Stimulated activated effector memory CD8-positive, alpha-beta T cell treated with anti-CD3 and anti-CD28 coated beads, Interleukin-12 subunit alpha, Interleukin-12 subunit beta, amount 100 ng/mL, for 72 hours (primary cell): ENCODE measurements at regions not wholly inside any gene's neighbourhood (a gene's known extent, or its start where the extent isn't known, plus 50 kb on each side); places are given as distances from the start of the nearest gene placed in this dataset.

Experiments
- ATAC-seq: fragments of 150-1000 bp; cut with Tn5 transposase; 2 replicates; pipeline ENCODE4 v1.10.0; 2021
- DNase-seq, 2 donors: peaks; one replicate each; pipeline ENCODE4 v3.0.0; 2021 to 2022; ENCODE audit warnings: low spot score in 2 of 2
- H3K27ac Mint-ChIP-seq: one replicate; pipeline ENCODE4 v1.8.0; 2022; ENCODE audit warnings: mild to moderate bottlenecking, mixed read lengths
- H3K36me3 Mint-ChIP-seq: one replicate; pipeline ENCODE4 v1.8.0; 2022; ENCODE audit warnings: mild to moderate bottlenecking, mixed read lengths
- H3K4me1 Mint-ChIP-seq: one replicate; pipeline ENCODE4 v1.8.0; 2022; ENCODE audit warnings: mixed read lengths
- H3K4me3 Mint-ChIP-seq: one replicate; pipeline ENCODE4 v1.8.0; 2022; ENCODE audit warnings: mild to moderate bottlenecking, mixed read lengths
- H3K9me3 Mint-ChIP-seq: one replicate; pipeline ENCODE4 v1.8.0; 2022; ENCODE audit warnings: mixed read lengths

GRCh38 chr2:105617631-105618350 lies 126.9 kb upstream of the NCK2 start:
- no peak for DNase-seq
- Mint-ChIP-seq H3K4me3 (no peak overlapping the region), H3K36me3 (no peaks in the 10 kb centered on the region), H3K27ac (no peak overlapping the region), H3K4me1 (peaks cover 4% of the 10 kb centered on the region), H3K9me3 (no peaks in the 10 kb centered on the region)
- ATAC-seq: no peak

DNA sequence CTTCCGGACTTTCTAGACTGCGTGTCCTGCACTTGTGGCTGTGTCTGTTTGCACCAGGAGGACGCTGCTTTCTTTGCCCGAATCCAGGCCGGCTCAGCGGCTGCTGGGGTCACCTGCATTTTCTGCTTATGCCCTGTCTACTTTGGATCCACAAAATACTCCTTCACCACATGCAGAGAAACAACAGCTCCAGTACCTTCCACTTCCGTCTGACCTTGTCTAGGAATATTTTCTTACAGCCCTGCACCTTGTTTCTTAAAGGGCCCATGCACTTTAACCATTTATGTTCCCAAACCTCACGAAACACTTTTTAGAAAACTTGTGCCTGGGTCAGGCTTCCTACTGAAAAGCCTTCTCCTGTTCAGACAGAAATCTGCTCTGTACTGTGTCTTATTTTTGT lies 129.4 kb upstream of the NCK2 start:
- H3K9me3 Mint-ChIP-seq: no peaks in the 10 kb centered on the region
- H3K36me3 Mint-ChIP-seq: no peaks in the 10 kb centered on the region
- no peak for DNase-seq
- H3K4me1 Mint-ChIP-seq: peaks cover 4% of the 10 kb centered on the region
- no peak for ATAC-seq
- H3K4me3 Mint-ChIP-seq: no peak overlapping the region
- H3K27ac Mint-ChIP-seq: no peak overlapping the region

- Mint-ChIP-seq H3K9me3 (no peaks in the 10 kb centered on the region), H3K27ac (no peak overlapping the region), H3K36me3 (no peaks in the 10 kb centered on the region), H3K4me3 (no peak overlapping the region), H3K4me1 (peaks cover 6% of the 10 kb centered on the region)
- ATAC-seq (no peak), DNase-seq (no peak)
Measured at GRCh38 chr2:105611811-105612424, 132.8 kb upstream of the NCK2 start.

DNA sequence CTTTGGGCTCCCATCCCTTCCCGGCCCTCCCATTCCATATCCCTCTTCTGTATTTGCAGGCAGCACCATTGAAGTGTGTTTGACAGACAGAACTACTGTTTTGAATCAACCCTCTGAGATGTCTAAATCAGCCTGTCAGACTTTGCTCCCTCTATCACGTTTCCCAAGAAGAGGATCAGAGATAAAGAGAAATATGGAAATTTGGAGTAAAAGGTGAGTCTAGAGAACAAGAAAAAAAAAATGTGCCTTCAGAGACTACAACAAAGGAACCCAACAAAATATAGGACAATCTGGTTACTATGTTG lies 133.4 kb upstream of the NCK2 start:
- ATAC-seq (no peak), DNase-seq (no peak)
- no peak overlapping the region for H3K4me3 Mint-ChIP-seq
- H3K4me1 Mint-ChIP-seq: peaks cover 6% of the 10 kb centered on the region
- no peaks in the 10 kb centered on the region for H3K9me3 Mint-ChIP-seq
- no peaks in the 10 kb centered on the region for H3K36me3 Mint-ChIP-seq
- H3K27ac Mint-ChIP-seq: no peak overlapping the region

DNA sequence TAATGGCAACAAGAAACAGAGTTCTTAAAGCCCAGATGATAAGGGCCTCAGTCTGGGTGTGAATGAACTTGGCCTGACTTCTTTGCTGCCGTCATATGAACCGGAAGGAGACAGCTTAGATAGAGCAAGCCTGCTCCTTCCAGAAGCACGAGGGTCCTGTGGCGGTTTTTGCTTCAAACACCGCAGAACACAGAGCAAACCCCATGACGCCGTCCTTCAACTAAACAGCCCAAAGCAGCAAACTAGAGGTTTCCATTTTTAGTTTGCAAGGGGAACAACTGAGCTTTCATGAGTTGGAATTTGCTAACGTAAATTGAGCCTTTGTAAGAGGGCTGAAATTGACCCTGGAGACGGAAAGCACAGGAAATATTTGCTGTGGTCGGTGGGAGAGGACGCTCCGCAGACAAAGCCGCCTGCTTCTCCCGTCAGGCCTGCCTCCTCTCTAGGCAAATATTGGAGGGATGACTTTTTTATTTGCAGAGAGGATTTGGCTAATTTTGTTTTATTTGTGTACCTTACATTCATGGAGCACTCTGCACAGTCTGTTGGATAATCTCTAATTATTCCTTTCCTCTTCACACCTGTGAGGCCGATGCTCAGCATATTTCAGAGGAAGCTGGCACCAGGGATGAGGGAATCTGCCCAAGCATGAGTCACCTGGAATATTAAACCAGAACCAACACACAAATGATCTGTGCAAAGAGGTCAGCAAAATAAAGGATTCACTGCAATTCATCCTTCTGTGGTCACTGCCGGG lies 134.0 kb upstream of the NCK2 start:
- ATAC-seq (no peak), DNase-seq (no peak)
- Mint-ChIP-seq H3K4me1 (peaks cover 6% of the 10 kb centered on the region), H3K27ac (no peak overlapping the region), H3K9me3 (no peaks in the 10 kb centered on the region), H3K36me3 (no peaks in the 10 kb centered on the region), H3K4me3 (no peak overlapping the region)

DNA sequence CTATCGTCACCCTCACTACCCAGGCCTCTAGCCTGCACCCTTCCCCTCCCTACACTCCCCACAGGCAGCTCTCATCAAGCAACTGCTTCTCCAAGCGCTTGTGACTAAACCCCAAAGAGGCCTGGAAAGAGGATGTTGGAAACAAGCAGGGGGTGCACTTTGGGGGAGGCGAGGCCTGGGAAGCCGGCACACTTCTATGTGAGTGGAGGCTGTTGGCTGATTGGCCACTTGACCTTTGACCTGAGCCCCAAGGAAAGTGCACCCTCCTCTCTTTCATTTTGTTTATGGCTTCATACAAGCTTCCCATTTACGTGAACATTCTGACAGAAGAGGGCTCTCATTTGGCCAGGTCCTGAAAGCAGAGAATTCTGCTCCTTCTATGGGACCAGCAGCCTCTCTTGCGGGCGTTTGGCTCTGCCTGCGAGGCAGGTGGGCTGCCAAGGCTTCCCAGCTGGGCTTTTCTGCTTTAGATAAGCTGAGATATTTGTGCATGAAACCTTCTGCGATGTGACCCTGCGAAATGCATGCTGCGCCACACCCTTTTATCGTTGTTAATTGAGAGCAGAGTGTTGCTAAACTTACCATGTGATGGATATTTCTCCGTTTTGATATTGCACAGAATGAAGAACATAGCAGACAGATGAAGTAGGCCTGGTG lies 134.8 kb upstream of the NCK2 start:
- peaks cover 6% of the 10 kb centered on the region for H3K4me1 Mint-ChIP-seq
- H3K36me3 Mint-ChIP-seq: no peaks in the 10 kb centered on the region
- no peak overlapping the region for H3K27ac Mint-ChIP-seq
- ATAC-seq (no peak), DNase-seq (no peak)
- H3K9me3 Mint-ChIP-seq: no peaks in the 10 kb centered on the region
- no peak overlapping the region for H3K4me3 Mint-ChIP-seq

- ATAC-seq (no peak), DNase-seq (no peak)
- Mint-ChIP-seq H3K9me3 (no peaks in the 10 kb centered on the region), H3K4me3 (no peak overlapping the region), H3K4me1 (peaks cover 6% of the 10 kb centered on the region), H3K27ac (no peak overlapping the region), H3K36me3 (no peaks in the 10 kb centered on the region)
Measured at GRCh38 chr2:105607920-105608504, 136.7 kb upstream of the NCK2 start.

DNA sequence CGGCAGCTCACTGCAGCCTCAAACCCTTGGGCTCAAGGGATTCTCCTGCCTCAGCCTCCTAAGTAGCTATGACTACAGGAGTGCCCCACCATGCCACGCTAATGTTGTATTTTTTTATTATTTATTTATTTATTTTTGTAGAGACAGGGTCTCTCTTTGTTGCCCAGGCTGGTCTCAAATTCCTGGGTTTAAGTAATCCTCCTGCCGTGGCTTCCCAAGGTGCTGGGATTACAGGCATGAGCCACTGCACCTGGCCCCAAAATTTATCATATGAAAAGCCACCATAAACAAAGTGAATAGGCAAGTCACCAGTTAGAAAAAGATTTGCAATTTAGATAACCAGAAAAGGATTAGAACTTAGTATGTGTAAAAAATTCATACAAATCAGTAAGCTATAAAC lies 138.6 kb upstream of the NCK2 start:
- Mint-ChIP-seq H3K9me3 (no peaks in the 10 kb centered on the region), H3K36me3 (no peaks in the 10 kb centered on the region), H3K27ac (no peak overlapping the region), H3K4me1 (peaks cover 6% of the 10 kb centered on the region), H3K4me3 (no peak overlapping the region)
- ATAC-seq: no peak
- no peak for DNase-seq

DNA sequence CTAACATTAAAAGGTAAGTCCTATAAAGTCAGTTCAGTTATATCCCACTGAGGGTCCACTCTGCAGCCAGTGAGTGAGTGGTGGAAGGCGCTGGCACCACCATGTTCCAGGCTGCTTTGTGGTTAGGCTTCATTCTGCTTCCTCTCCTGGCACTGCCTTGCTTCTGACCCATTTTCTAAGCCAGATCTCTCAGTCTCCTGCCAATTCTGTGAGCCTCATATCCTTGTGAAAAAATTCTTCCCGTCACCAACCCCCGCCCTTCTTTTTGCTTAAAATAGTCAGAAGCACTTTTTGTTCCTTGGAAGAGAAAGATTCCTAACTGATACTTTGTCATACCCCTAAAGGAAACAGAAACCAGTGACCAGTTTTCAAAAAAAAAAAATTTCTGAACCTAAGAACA lies 139.8 kb upstream of the NCK2 start:
- Mint-ChIP-seq H3K9me3 (no peaks in the 10 kb centered on the region), H3K4me3 (no peak overlapping the region), H3K4me1 (peaks cover 6% of the 10 kb centered on the region), H3K36me3 (no peaks in the 10 kb centered on the region), H3K27ac (no peak overlapping the region)
- DNase-seq: no peak
- ATAC-seq: no peak

DNA sequence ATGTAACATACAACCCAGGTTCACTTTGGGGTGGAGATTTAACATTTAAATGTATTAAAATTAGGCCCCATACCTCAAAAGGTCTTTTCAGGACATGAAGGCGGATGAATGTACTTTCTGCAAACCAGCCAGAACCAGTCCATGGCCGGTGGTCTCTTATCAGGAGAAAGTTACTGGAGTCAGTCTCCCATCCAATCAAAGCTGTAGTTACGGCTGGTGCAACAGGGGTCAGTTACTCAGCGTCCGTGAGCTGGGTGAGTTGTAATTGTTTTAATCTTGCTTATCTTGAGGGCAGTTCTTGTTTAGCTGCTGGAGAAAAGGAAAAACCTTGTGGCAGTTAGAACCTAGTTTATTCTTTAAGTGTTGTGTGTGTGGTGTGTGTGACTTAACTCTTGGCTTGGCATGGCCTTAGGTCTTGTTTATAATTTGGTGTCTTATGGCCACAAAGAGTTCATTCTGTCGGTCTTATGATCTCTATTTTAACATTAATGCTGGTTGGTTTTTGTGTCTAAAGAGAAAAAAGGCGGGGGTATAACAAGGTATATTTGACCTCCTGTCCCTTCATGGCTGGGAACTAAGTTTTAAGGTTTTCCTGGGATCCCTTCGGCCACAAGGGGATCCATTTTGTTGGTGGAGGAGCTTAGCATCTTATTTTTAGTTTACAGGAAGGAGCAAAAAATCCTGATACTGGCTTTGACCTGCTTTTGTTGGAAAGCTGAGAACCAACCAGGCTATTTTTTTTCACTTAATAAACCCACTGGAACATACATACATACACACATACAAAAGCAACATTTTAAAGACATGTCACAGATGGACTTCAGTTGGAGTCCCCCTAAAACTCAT lies 143.5 kb upstream of the NCK2 start:
- no peaks in the 10 kb centered on the region for H3K36me3 Mint-ChIP-seq
- no peaks in the 10 kb centered on the region for H3K4me1 Mint-ChIP-seq
- no peak overlapping the region for H3K27ac Mint-ChIP-seq
- DNase-seq (no peak), ATAC-seq (no peak)
- no peak overlapping the region for H3K4me3 Mint-ChIP-seq
- H3K9me3 Mint-ChIP-seq: no peaks in the 10 kb centered on the region

- no peaks in the 10 kb centered on the region for H3K9me3 Mint-ChIP-seq
- H3K27ac Mint-ChIP-seq: no peak overlapping the region
- H3K4me1 Mint-ChIP-seq: no peaks in the 10 kb centered on the region
- DNase-seq (no peak), ATAC-seq (no peak)
- H3K4me3 Mint-ChIP-seq: no peak overlapping the region
- H3K36me3 Mint-ChIP-seq: no peaks in the 10 kb centered on the region
Measured at GRCh38 chr2:105600602-105600948, 144.1 kb upstream of the NCK2 start.

- DNase-seq (no peak), ATAC-seq (no peak)
- no peak overlapping the region for H3K4me3 Mint-ChIP-seq
- H3K9me3 Mint-ChIP-seq: no peaks in the 10 kb centered on the region
- no peak overlapping the region for H3K27ac Mint-ChIP-seq
- no peaks in the 10 kb centered on the region for H3K4me1 Mint-ChIP-seq
- H3K36me3 Mint-ChIP-seq: no peaks in the 10 kb centered on the region
Measured at GRCh38 chr2:105600037-105600442, 144.7 kb upstream of the NCK2 start.

DNA sequence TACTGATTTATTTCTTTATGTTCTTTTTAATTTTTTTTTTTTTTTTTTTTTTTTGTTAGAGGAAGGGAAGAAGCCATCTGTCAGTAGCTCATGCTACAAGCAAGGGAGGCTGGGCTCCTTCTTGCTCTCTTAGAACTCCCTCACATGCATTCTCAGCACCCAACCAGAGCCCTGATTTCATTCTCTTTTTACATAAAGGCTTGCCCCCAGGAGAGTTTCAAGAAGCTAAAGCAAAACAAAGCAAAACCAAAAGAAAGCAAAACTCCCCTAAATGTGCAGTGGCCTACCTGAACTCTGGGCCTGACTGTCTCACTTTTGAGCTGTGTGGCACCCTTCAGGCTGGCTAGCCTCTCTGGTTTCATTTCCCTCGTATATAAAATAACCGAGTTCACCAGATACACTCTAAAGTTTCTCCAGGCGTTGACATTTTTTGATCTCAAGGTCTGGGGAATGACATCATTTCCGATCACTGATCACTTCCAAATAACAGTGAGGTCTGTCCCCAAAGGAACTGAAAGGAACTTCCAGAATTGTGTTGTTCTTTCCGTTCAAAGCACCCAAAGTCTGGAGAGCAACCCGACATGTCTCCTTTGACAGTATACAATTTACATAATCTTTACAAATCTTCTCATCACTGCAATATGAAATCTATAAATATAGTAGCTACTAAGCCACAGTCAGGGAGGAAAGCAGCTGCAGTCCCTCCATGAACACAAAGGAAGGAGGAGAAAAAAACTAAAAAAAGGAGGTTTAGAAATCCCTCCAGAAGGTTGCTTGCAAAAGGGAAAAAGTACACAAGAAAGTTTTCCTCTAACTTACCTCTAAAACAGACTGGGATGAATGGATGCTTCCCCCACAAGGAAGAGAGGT lies 145.6 kb upstream of the NCK2 start:
- Mint-ChIP-seq H3K27ac (no peak overlapping the region), H3K36me3 (no peaks in the 10 kb centered on the region), H3K4me3 (no peak overlapping the region), H3K9me3 (no peaks in the 10 kb centered on the region), H3K4me1 (no peaks in the 10 kb centered on the region)
- ATAC-seq (no peak), DNase-seq (no peak)
